Tibial nerve (tissue), 4 donors: ENCODE measurements at regions not wholly inside any gene's neighbourhood (a gene's known extent, or its start where the extent isn't known, plus 50 kb on each side); places are given as distances from the start of the nearest gene placed in this dataset.

ENCODE experiments used
- DNase-seq, 2 donors: peaks; one replicate each; pipeline ENCODE4 v3.0.0-alpha.2; 2019; ENCODE audit warnings: low spot score in 2 of 2
- H3K27ac ChIP-seq, 4 donors: fragments of 200-600 bp; sonication (generic) in 3 of 4; one replicate each; pipeline ENCODE4 v1.5.1; 2017 to 2019; ENCODE audit warnings: mild to moderate bottlenecking in 1 of 4
- H3K27me3 ChIP-seq, 2 donors: fragments of 200-600 bp; sonication (generic) in 1 of 2; one replicate each; pipeline versions ENCODE4 v1.5.1 to v1.6.0; 2017 to 2019
- H3K36me3 ChIP-seq, 3 donors: fragments of 200-600 bp; sonication (generic); one replicate each; pipeline ENCODE4 v1.5.1; 2018 to 2019
- H3K4me1 ChIP-seq, 4 donors: fragments of 200-600 bp; sonication (generic) in 3 of 4; one replicate each; pipeline ENCODE4 v1.5.1; 2017 to 2019
- H3K4me3 ChIP-seq, 4 donors: fragments of 200-600 bp; sonication (generic) in 3 of 4; one replicate each; pipeline ENCODE4 v1.5.1; 2017 to 2019; ENCODE audit warnings: mild to moderate bottlenecking in 1 of 4, moderate library complexity in 1 of 4
- H3K9me3 ChIP-seq, 4 donors: fragments of 200-600 bp; sonication (generic) in 3 of 4; one replicate each; pipeline ENCODE4 v1.5.1; 2017 to 2019
- EP300 ChIP-seq, 2 donors: sonication (generic); formaldehyde crosslinking; IDR thresholded peaks; one replicate each; pipeline ENCODE4 v1.6.1; 2017; ENCODE audit warnings: antibody characterized with exemption in 2 of 2, mild to moderate bottlenecking in 1 of 2
- POLR2A ChIP-seq, 2 donors: fragments of 450-650 bp; IDR thresholded peaks; one replicate each; pipeline ENCODE4 v1.6.1; 2017; ENCODE audit warnings: antibody characterized with exemption in 2 of 2, mild to moderate bottlenecking in 2 of 2, moderate library complexity in 2 of 2
- WGBS, 2 donors: methylation state at CpG; one replicate each; pipeline ENCODE4 v1.1.5; 2018; 5-methylcytosine and 5-hydroxymethylcytosine counted together
- TF ChIP-seq, protein P1 (sequence below), 5 experiments: fragments of 200-600 bp in 3 of 5; fragments of 450-650 bp in 2 of 5; sonication (generic) in 3 of 5; IDR thresholded peaks; one replicate each; pipeline ENCODE4 v1.5.1; 2016 to 2019; ENCODE audit warnings: antibody characterized with exemption in 5 of 5, mild to moderate bottlenecking in 3 of 5, moderate library complexity in 2 of 5

DNA sequence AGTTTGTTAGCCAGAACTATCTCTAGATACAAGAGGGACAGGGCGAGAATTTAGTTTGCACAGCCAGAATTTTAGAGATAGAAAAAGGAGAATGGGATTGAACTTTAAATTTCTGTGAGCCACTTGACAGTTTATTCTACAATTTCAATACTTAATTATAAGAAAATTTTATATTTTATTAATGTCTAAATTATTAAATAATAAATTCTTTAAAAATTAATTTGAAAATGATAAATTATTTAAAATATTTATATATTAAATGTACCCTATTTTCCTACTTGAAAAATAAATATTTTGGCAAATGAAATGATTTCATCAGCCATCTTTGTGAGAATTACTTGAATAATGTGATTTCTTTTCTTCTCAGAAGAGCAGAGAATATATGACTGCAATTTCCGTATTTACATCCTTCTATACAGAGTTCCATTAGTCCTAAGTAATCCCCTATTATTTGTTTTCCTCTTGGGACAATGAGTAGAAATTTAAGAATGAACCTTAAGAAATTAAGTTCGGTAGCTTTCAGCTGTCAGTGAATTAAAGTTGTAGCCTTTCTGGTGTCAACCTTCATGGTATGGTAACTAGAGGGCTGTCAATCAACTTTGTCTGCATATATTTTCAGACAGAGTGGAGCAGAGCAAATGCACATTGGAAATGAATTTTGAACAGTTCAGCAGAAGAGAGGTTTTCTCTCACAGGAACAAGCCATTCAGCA is 763.9 kb downstream of the PCDH18 start:
- no peaks in the 10 kb centered on the region for H3K36me3 ChIP-seq
- H3K4me3 ChIP-seq = no peak overlapping the region
- no peaks in the 10 kb centered on the region for H3K27me3 ChIP-seq
- no peak for TF ChIP-seq POLR2A (IDR thresholded peaks at IDR 0.05)
- TF ChIP-seq, protein P1, sequence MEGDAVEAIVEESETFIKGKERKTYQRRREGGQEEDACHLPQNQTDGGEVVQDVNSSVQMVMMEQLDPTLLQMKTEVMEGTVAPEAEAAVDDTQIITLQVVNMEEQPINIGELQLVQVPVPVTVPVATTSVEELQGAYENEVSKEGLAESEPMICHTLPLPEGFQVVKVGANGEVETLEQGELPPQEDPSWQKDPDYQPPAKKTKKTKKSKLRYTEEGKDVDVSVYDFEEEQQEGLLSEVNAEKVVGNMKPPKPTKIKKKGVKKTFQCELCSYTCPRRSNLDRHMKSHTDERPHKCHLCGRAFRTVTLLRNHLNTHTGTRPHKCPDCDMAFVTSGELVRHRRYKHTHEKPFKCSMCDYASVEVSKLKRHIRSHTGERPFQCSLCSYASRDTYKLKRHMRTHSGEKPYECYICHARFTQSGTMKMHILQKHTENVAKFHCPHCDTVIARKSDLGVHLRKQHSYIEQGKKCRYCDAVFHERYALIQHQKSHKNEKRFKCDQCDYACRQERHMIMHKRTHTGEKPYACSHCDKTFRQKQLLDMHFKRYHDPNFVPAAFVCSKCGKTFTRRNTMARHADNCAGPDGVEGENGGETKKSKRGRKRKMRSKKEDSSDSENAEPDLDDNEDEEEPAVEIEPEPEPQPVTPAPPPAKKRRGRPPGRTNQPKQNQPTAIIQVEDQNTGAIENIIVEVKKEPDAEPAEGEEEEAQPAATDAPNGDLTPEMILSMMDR (IDR thresholded peaks at IDR 0.05) = no peak
- TF ChIP-seq EP300 (IDR thresholded peaks at IDR 0.05) = no peak
- no peaks in the 10 kb centered on the region for H3K9me3 ChIP-seq
- no peak overlapping the region for H3K27ac ChIP-seq
- H3K4me1 ChIP-seq = no peaks in the 10 kb centered on the region
- DNase-seq = no peak
- WGBS, 2 donors = 57 to 61% methylated on average over 3 of the region's 3 CpGs

GRCh38 chr4:136763919-136764318 is 768.4 kb downstream of the PCDH18 start:
- H3K4me3 ChIP-seq = no peak overlapping the region
- 53 to 68% methylated on average over 3 of the region's 3 CpGs for WGBS, 2 donors
- TF ChIP-seq, protein P1 (IDR thresholded peaks at IDR 0.05) = no peak
- no peak for TF ChIP-seq EP300 (IDR thresholded peaks at IDR 0.05)
- no peak for TF ChIP-seq POLR2A (IDR thresholded peaks at IDR 0.05)

DNA sequence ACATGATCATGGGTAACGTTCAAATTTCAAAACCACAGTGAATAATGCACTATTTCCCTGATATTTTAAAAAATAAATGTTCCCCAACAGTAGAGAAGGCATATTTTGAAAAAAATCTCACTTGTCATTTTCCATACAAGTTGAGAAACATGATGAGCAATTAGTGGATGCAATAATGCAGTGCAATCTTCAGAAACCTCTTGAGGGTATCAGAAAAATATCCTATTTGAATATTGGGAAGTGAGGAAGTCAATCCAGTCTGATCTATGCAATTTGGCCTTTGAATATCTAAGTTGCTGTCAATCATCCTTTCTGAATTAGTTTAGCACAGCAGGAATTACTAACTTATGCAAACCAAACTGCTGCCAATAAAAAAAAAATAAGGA is 776.8 kb downstream of the PCDH18 start:
- H3K36me3 ChIP-seq = no peaks in the 10 kb centered on the region

More at GRCh38 chr4:136763919-136764318, 768.4 kb downstream of the PCDH18 start:
- H3K36me3 ChIP-seq = no peaks in the 10 kb centered on the region
- DNase-seq = no peak
- H3K27ac ChIP-seq = no peak overlapping the region
- H3K4me1 ChIP-seq = no peaks in the 10 kb centered on the region
- no peaks in the 10 kb centered on the region for H3K27me3 ChIP-seq
- no peaks in the 10 kb centered on the region for H3K9me3 ChIP-seq

DNA sequence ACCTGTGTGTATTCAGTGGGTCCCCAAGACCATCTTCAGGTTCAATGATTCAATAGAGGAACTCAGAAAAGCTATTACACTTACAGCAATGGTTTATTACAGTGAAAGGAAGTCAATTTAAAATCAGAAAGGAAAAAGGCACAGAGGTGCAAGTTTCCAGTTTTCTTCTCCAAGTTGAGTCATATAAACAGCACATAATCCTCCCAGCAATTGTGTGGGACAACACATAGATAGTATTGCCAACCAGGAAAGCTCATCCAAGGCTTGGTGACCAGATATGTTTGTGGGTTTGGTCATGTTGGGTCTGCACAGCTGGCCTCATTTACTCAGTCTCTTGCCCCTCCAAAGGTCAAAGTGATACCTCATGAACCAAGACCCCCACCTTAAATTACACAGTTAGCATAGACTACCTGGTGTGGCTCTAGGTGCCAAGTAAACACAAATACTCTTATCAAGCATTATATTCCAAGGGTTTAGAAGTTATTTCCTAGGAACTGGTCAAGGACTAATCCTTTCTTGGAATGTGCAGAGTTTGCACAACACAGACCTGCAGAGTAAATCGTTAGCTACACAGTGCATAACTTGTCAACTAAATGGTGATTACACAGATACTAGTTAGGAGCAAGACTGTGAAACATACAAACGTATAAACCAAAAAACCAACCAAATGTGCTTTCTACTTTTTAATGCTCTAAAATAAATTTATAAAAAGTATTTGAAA is 777.3 kb downstream of the PCDH18 start:
- H3K27ac ChIP-seq = no peak overlapping the region
- 83 to 89% methylated on average over 2 of the region's 2 CpGs for WGBS, 2 donors
- H3K36me3 ChIP-seq = no peaks in the 10 kb centered on the region
- H3K9me3 ChIP-seq = no peaks in the 10 kb centered on the region
- no peaks in the 10 kb centered on the region for H3K4me1 ChIP-seq
- TF ChIP-seq POLR2A (IDR thresholded peaks at IDR 0.05) (no peak), EP300 (IDR thresholded peaks at IDR 0.05) (no peak)
- TF ChIP-seq, protein P1 (IDR thresholded peaks at IDR 0.05) = no peak
- no peak overlapping the region for H3K4me3 ChIP-seq
- no peak for DNase-seq
- no peaks in the 10 kb centered on the region for H3K27me3 ChIP-seq

More for the DNA sequence above, 776.8 kb downstream of the PCDH18 start:
- TF ChIP-seq, protein P1 (IDR thresholded peaks at IDR 0.05) = no peak
- TF ChIP-seq EP300 (IDR thresholded peaks at IDR 0.05) (no peak), POLR2A (IDR thresholded peaks at IDR 0.05) (no peak)
- DNase-seq = no peak
- Histone ChIP-seq H3K4me1 (no peaks in the 10 kb centered on the region), H3K27ac (no peak overlapping the region), H3K9me3 (no peaks in the 10 kb centered on the region), H3K27me3 (no peaks in the 10 kb centered on the region), H3K4me3 (no peak overlapping the region)
- WGBS, 2 donors = 80 to 82% methylated on average over 1 of the region's 1 CpG

DNA sequence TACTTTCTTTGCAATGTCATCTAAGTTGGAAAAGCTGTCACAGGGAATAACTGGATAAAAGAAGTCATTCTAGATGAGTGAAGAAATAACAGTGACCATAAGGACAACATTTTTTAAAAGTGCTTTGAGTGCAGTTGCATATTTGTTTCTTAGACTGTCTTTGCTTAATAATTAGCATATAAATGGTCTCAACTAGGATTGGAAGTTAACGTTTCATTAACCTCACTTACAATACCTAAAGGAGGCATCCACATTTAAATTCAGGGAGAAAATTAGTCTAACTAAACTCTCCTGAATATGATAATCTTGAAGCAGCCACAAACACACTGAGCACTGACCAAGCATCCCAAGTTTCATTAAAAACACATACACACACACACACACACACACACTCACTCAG is 780.7 kb downstream of the PCDH18 start:
- TF ChIP-seq POLR2A (IDR thresholded peaks at IDR 0.05) (no peak), EP300 (IDR thresholded peaks at IDR 0.05) (no peak)
- TF ChIP-seq, protein P1 (IDR thresholded peaks at IDR 0.05) = no peak
- 39 to 68% methylated on average over 1 of the region's 1 CpG for WGBS, 2 donors
- Histone ChIP-seq H3K36me3 (no peaks in the 10 kb centered on the region), H3K9me3 (no peaks in the 10 kb centered on the region), H3K27ac (no peak overlapping the region), H3K4me1 (peaks cover 0 to 12% (median 3%) of the 10 kb centered on the region in 4 donors), H3K27me3 (no peaks in the 10 kb centered on the region), H3K4me3 (no peak overlapping the region)
- no peak for DNase-seq
